B cell (primary cell): ENCODE measurements at regions not wholly inside any gene's neighbourhood (a gene's known extent, or its start where the extent isn't known, plus 50 kb on each side); places are given as distances from the start of the nearest gene placed in this dataset.

Source experiments
- ATAC-seq: fragments of 200-7000 bp; cut with Tn5 transposase; one replicate; pipeline ENCODE4 v1.10.0; 2021; ENCODE audit warnings: low read depth, mild to moderate bottlenecking, moderate number of reproducible peaks, moderate library complexity
- CTCF ChIA-PET: fragments of 350-600 bp; sonication (Branson Sonifier 250); formaldehyde crosslinking; loops from one replicate; lab custom pipeline; 2021; ENCODE audit warnings: antibody characterized with exemption, inconsistent platforms; lab: Charles Lee
- POLR2A ChIA-PET: fragments of 350-600 bp; sonication (Branson Sonifier 250); formaldehyde crosslinking; loops from one replicate; lab custom pipeline; 2021; ENCODE audit warnings: antibody characterized with exemption; lab: Charles Lee
- DNase-seq: peaks from one replicate; pipeline ENCODE4 v3.0.0; 2013
- H2AFZ ChIP-seq: 2 replicates; pipeline ENCODE4 v1.6.1; 2012; ENCODE audit warnings: mild to moderate bottlenecking, low read depth, low read length; ENCODE audit not compliant: insufficient read depth, poor library complexity, severe bottlenecking
- H3K27ac ChIP-seq, 2 donors: 1 replicate in 1 of 2; 2 replicates in 1 of 2; pipeline ENCODE4 v1.5.1; 2012 to 2013; ENCODE audit warnings: low read length in 2 of 2, mild to moderate bottlenecking in 2 of 2, moderate library complexity in 1 of 2
- H3K27me3 ChIP-seq, 4 experiments: fragments of 200-600 bp in 1 of 4; sonication (generic) in 1 of 4; replicated peaks in 1 of 4; 1 replicate in 2 of 4; 2 replicates in 2 of 4; pipeline versions ENCODE4 v1.6.1 to v1.7.0; 2013 to 2016; ENCODE audit warnings: low read length in 3 of 4, mild to moderate bottlenecking in 2 of 4, mixed read lengths in 1 of 4, moderate library complexity in 1 of 4; ENCODE audit not compliant: insufficient read depth in 4 of 4, control insufficient read depth in 3 of 4; ENCODE audit errors: control extremely low read depth in 1 of 4
- H3K36me3 ChIP-seq, 2 experiments: replicated peaks in 1 of 2; 1 replicate in 1 of 2; 2 replicates in 1 of 2; pipeline versions ENCODE4 v1.6.1 to v1.7.1; 2013; ENCODE audit warnings: low read length in 1 of 2; ENCODE audit not compliant: insufficient read depth in 2 of 2, control insufficient read depth in 1 of 2; ENCODE audit errors: control extremely low read depth in 1 of 2, extremely low read depth in 1 of 2
- H3K4me1 ChIP-seq, 2 donors: fragments of 200-600 bp in 1 of 2; sonication (generic) in 1 of 2; 1 replicate in 1 of 2; 2 replicates in 1 of 2; pipeline versions ENCODE4 v1.5.1 to v1.6.1; 2013 to 2017; ENCODE audit warnings: low read length in 2 of 2; ENCODE audit not compliant: control insufficient read depth in 2 of 2, insufficient read depth in 2 of 2
- H3K4me2 ChIP-seq: replicated peaks from 2 replicates; pipeline ENCODE3; 2012; ENCODE audit warnings: mild to moderate bottlenecking, low read depth, low read length; ENCODE audit not compliant: poor library complexity, severe bottlenecking
- H3K4me3 ChIP-seq, 5 experiments: fragments of 200-600 bp in 1 of 5; sonication (generic) in 1 of 5; 1 replicate in 3 of 5; 2 replicates in 2 of 5; pipeline versions ENCODE4 v1.5.1 to v1.7.0; 2011 to 2016; ENCODE audit warnings: low read length in 4 of 5, mild to moderate bottlenecking in 4 of 5, low read depth in 2 of 5, control low read depth in 1 of 5, moderate library complexity in 1 of 5; ENCODE audit not compliant: insufficient read depth in 1 of 5; ENCODE audit errors: control extremely low read depth in 1 of 5, extremely low read depth in 1 of 5
- H3K79me2 ChIP-seq: fragments of 200-600 bp; sonication (generic); one replicate; pipeline ENCODE4 v1.6.0; 2016; ENCODE audit warnings: low read length; ENCODE audit not compliant: control insufficient read depth, insufficient read depth
- H3K9ac ChIP-seq: fragments of 200-600 bp; sonication (generic); 2 replicates; pipeline ENCODE4 v1.6.1; 2017; ENCODE audit warnings: mild to moderate bottlenecking, low read length, moderate library complexity
- H3K9me3 ChIP-seq, 3 donors: one replicate each; pipeline versions ENCODE4 v1.6.1 to v1.7.1; 2013; ENCODE audit warnings: low read length in 2 of 3; ENCODE audit not compliant: control insufficient read depth in 2 of 3, insufficient read depth in 1 of 3; ENCODE audit errors: control extremely low read depth in 1 of 3
- H4K20me1 ChIP-seq: 2 replicates; pipeline ENCODE4 v1.6.0; 2012; ENCODE audit warnings: mild to moderate bottlenecking, low read length; ENCODE audit not compliant: insufficient read depth, control insufficient read depth, poor library complexity, severe bottlenecking
- H3K27ac Mint-ChIP-seq: one replicate; pipeline ENCODE4 v1.8.0; 2021; ENCODE audit warnings: mixed read lengths
- H3K27me3 Mint-ChIP-seq: one replicate; pipeline ENCODE4 v1.8.0; 2021; ENCODE audit warnings: mixed read lengths
- H3K4me1 Mint-ChIP-seq: one replicate; pipeline ENCODE4 v1.8.0; 2021; ENCODE audit warnings: mixed read lengths
- H3K4me3 Mint-ChIP-seq: one replicate; pipeline ENCODE4 v1.8.0; 2021; ENCODE audit warnings: mixed read lengths
- H3K9me3 Mint-ChIP-seq: one replicate; pipeline ENCODE4 v1.8.0; 2022; ENCODE audit warnings: mixed read lengths; ENCODE audit not compliant: insufficient read depth
- EZH2 ChIP-seq: IDR thresholded peaks from 2 replicates; pipeline ENCODE4 v1.6.1; 2012; ENCODE audit warnings: borderline replicate concordance, low read depth, mild to moderate bottlenecking, moderate library complexity, low read length; ENCODE audit not compliant: insufficient read depth, poor library complexity, severe bottlenecking
- WGBS: methylation state at CpG from one replicate; pipeline ENCODE4 v1.1.5; 2013; ENCODE audit warnings: missing lambda C conversion rate; ENCODE audit not compliant: insufficient coverage; 5-methylcytosine and 5-hydroxymethylcytosine counted together
- intact Hi-C: fragments of 100-400 bp; cut with micrococcal nuclease; formaldehyde crosslinking; loops from one replicate; pipeline ENCODE4 v1.10.0; 2022
- TF ChIP-seq, protein P1 (sequence below): fragments of 200-600 bp; IDR thresholded peaks from one replicate; pipeline ENCODE4 v1.8.0; 2022; ENCODE audit warnings: antibody characterized with exemption, mild to moderate bottlenecking

DNA sequence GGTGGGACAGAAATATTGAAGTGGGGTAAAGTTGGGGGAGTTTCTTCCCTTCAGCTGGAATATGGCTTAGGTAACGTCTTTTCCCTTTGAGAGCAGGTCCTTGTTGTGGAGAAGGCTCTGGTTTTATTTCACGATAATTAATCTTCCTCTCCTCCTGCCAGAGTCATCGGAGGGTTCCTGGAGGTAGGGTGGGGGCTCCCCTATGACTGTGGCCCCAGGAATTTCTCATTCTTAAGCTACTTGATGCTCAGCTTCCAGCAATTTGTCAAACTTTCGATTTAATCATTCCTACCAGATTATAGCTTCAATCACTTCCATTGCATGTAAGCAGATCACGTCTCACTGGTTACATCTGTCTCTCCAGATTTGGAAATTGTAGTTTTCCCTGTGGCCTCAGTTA, 242.8 kb upstream of the PLET1 start:
- intact Hi-C loops, result no loop called here
- Mint-ChIP-seq H3K27ac (no peak overlapping the region), H3K4me3 (no peak overlapping the region), H3K27me3 (peaks cover 36% of the 10 kb centered on the region), H3K9me3 (no peaks in the 10 kb centered on the region), H3K4me1 (no peaks in the 10 kb centered on the region)
- H4K20me1 ChIP-seq, result no peaks in the 10 kb centered on the region
- H3K4me3 ChIP-seq, result no peak overlapping the region
- TF ChIP-seq EZH2, result no peak
- TF ChIP-seq, protein P1, sequence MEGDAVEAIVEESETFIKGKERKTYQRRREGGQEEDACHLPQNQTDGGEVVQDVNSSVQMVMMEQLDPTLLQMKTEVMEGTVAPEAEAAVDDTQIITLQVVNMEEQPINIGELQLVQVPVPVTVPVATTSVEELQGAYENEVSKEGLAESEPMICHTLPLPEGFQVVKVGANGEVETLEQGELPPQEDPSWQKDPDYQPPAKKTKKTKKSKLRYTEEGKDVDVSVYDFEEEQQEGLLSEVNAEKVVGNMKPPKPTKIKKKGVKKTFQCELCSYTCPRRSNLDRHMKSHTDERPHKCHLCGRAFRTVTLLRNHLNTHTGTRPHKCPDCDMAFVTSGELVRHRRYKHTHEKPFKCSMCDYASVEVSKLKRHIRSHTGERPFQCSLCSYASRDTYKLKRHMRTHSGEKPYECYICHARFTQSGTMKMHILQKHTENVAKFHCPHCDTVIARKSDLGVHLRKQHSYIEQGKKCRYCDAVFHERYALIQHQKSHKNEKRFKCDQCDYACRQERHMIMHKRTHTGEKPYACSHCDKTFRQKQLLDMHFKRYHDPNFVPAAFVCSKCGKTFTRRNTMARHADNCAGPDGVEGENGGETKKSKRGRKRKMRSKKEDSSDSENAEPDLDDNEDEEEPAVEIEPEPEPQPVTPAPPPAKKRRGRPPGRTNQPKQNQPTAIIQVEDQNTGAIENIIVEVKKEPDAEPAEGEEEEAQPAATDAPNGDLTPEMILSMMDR, result no peak
- DNase-seq, result no peak
- H3K9me3 ChIP-seq, result no peaks in the 10 kb centered on the region
- no peak overlapping the region for H3K9ac ChIP-seq
- H3K27me3 ChIP-seq, result peaks cover 0 to 4% (median 2%) of the 10 kb centered on the region in 4 experiments
- CTCF ChIA-PET, result no interaction called here
- H3K4me1 ChIP-seq, result no peaks in the 10 kb centered on the region
- no peaks in the 10 kb centered on the region for H3K79me2 ChIP-seq
- WGBS, result 100% methylated on average over 1 of the region's 5 CpGs
- H3K4me2 ChIP-seq, result no peak overlapping the region
- H3K36me3 ChIP-seq, result no peaks in the 10 kb centered on the region
- no peak overlapping the region for H2AFZ ChIP-seq
- POLR2A ChIA-PET, result no interaction called here
- no peak overlapping the region for H3K27ac ChIP-seq
- ATAC-seq, result no peak

DNA sequence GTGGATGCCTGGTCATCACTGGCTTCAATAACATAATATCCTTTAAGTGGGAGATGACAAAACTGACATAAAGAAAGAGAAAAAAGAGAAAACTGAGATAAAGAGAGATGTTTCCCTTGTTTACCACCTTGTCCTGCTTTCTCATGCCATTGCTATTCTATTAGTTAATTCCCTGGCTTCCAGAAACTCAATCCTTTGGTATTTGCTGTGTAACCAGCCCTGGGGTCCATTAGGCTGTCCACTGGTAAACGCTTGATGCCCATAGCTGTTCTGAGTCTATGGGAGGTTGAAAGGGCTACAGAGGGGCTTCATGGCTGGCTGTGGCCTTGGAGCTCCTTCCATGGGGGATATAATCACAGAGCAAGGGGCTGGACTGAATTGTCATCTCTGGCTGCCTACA, 243.4 kb upstream of the PLET1 start:
- Histone ChIP-seq H2AFZ (no peak overlapping the region), H3K9ac (no peak overlapping the region), H3K36me3 (no peaks in the 10 kb centered on the region), H3K4me1 (no peaks in the 10 kb centered on the region), H3K27me3 (peaks cover 0 to 4% (median 2%) of the 10 kb centered on the region in 4 experiments), H3K9me3 (no peaks in the 10 kb centered on the region), H4K20me1 (no peaks in the 10 kb centered on the region), H3K79me2 (no peaks in the 10 kb centered on the region), H3K4me2 (no peak overlapping the region), H3K27ac (no peak overlapping the region), H3K4me3 (no peak overlapping the region)
- POLR2A ChIA-PET, result no interaction called here
- H3K9me3 Mint-ChIP-seq, result no peaks in the 10 kb centered on the region
- H3K27ac Mint-ChIP-seq, result no peak overlapping the region
- TF ChIP-seq, protein P1, result no peak
- no peak for TF ChIP-seq EZH2
- ATAC-seq (no peak), DNase-seq (no peak)
- intact Hi-C loops, result no loop called here
- CTCF ChIA-PET, result no interaction called here
- no CpG with 5 or more reads among the region's 1 CpG for WGBS
- H3K4me1 Mint-ChIP-seq, result no peaks in the 10 kb centered on the region
- no peak overlapping the region for H3K4me3 Mint-ChIP-seq
- peaks cover 39% of the 10 kb centered on the region for H3K27me3 Mint-ChIP-seq
